OCI-LY7 (cell line): ENCODE measurements at regions not wholly inside any gene's neighbourhood (a gene's known extent, or its start where the extent isn't known, plus 50 kb on each side); places are given as distances from the start of the nearest gene placed in this dataset.

Source experiments
- EZH2phosphoT487 ChIP-seq: fragments of 200-600 bp; sonication (generic); IDR thresholded peaks from 2 replicates; pipeline ENCODE4 v1.6.1; 2018; ENCODE audit warnings: low read depth, borderline replicate concordance, mild to moderate bottlenecking, mixed run types, antibody characterized with exemption, low read length, moderate library complexity, mixed read lengths
- TF ChIP-seq, protein P1 (sequence below): fragments of 200-600 bp; sonication (generic); conservative IDR thresholded peaks from 2 replicates; pipeline ENCODE4 v1.5.1; 2014; ENCODE audit warnings: mild to moderate bottlenecking, antibody characterized with exemption, low read length, moderate library complexity, mixed read lengths

DNA sequence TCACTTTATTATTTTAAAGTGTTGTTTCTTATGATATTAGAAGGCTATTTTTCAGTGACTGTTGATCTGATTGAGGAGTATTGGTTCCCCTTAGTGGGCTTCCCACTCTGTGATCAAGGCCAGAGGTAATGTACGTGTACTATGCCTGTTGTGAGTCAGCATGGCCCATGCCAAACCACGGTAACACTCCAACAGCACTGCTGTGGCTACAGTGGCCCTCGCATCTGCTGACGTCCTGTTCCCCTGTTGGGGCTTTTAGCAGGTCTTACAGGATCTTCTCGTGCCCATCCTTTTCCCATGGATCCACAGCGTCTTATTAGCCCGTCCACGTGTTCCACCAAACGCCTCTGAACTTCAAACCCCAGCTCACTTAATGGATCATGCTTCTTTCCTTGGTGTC lies 964.6 kb upstream of the CELF2 start:
- TF ChIP-seq, protein P1, sequence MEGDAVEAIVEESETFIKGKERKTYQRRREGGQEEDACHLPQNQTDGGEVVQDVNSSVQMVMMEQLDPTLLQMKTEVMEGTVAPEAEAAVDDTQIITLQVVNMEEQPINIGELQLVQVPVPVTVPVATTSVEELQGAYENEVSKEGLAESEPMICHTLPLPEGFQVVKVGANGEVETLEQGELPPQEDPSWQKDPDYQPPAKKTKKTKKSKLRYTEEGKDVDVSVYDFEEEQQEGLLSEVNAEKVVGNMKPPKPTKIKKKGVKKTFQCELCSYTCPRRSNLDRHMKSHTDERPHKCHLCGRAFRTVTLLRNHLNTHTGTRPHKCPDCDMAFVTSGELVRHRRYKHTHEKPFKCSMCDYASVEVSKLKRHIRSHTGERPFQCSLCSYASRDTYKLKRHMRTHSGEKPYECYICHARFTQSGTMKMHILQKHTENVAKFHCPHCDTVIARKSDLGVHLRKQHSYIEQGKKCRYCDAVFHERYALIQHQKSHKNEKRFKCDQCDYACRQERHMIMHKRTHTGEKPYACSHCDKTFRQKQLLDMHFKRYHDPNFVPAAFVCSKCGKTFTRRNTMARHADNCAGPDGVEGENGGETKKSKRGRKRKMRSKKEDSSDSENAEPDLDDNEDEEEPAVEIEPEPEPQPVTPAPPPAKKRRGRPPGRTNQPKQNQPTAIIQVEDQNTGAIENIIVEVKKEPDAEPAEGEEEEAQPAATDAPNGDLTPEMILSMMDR, result no peak
- TF ChIP-seq EZH2phosphoT487, result no peak
